ENCODE measurements at regions not wholly inside any gene's neighbourhood (a gene's known extent, or its start where the extent isn't known, plus 50 kb on each side); places are given as distances from the start of the nearest gene placed in this dataset.

GRCh38 chr10:78205457-78206016 is 171.9 kb downstream of the RPS24 start:
- H3K4me3 ChIP-seq (ENCODE audit: low read depth, low read length), result no peak overlapping the region
- no peaks in the 10 kb centered on the region for H3K36me3 ChIP-seq
- H3K4me1 ChIP-seq, result peaks cover 10% of the 10 kb centered on the region
- no peak for TF ChIP-seq CTCF (IDR thresholded peaks at IDR 0.05; ENCODE audit: low read depth, low read length)
- no peak for DNase-seq
- H3K27me3 ChIP-seq, result no peaks in the 10 kb centered on the region
- H3K9me3 ChIP-seq, result no peaks in the 10 kb centered on the region

GRCh38 chr10:78207216-78207615 is 173.6 kb downstream of the RPS24 start:
- Histone ChIP-seq H3K36me3 (no peaks in the 10 kb centered on the region), H3K9me3 (no peaks in the 10 kb centered on the region), H3K4me3 (ENCODE audit: low read depth, low read length) (no peak overlapping the region), H3K4me1 (peaks cover 18% of the 10 kb centered on the region), H3K27me3 (no peaks in the 10 kb centered on the region)
- no peak for TF ChIP-seq CTCF (IDR thresholded peaks at IDR 0.05; ENCODE audit: low read depth, low read length)
- no peak for DNase-seq

DNA sequence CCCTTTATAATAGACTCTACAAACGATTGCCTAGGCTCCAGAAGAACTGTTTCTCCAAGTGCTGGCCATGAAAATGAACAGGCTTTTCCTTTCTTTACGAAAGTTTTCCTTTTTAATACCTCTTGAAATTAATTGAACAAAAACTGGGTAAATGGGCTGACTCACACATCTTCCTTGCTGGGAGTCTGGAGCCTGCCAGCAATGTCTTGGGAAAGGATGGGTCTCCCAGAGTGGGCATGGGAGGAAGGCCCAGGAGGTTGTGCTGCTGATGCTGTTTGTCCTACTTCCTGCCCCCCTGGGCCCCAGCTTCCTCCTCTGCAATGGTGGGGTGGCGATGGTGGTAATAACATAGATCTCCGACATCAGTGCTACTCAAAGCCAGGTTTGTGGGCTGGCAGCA is 174.1 kb downstream of the RPS24 start:
- no peak for TF ChIP-seq CTCF (IDR thresholded peaks at IDR 0.05; ENCODE audit: low read depth, low read length)
- Histone ChIP-seq H3K27me3 (no peaks in the 10 kb centered on the region), H3K9me3 (no peaks in the 10 kb centered on the region), H3K4me1 (peaks cover 24% of the 10 kb centered on the region), H3K4me3 (ENCODE audit: low read depth, low read length) (no peak overlapping the region), H3K36me3 (no peaks in the 10 kb centered on the region)
- DNase-seq, result no peak

- peaks cover 19% of the 10 kb centered on the region for H3K4me1 ChIP-seq
- H3K9me3 ChIP-seq, result no peaks in the 10 kb centered on the region
- no peak overlapping the region for H3K4me3 ChIP-seq (ENCODE audit: low read depth, low read length)
- no peak for TF ChIP-seq CTCF (IDR thresholded peaks at IDR 0.05; ENCODE audit: low read depth, low read length)
- H3K36me3 ChIP-seq, result no peaks in the 10 kb centered on the region
- H3K27me3 ChIP-seq, result no peaks in the 10 kb centered on the region
- no peak for DNase-seq
These were observed 176.3 kb downstream of the RPS24 start for GRCh38 chr10:78209970-78210369.

DNA sequence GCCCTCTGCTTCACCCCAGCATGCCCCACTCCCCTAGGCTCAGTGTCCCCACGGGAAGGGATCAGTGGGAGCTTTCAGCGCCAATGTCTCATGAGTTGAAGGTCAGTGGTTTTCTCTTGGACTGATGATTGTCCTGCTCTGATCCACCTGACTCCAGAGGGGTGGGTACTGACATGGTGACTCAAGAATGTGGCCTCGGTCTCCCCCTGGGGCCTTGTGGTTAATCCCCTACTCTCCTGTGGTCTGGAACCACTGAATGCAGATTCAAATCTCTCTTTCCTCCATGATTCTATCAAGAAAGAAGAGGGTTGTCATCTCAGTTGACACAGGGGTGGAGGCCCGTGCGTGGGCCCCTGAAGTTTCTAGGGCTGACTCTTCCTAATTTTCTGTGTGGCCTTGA is 176.9 kb downstream of the RPS24 start:
- Histone ChIP-seq H3K9me3 (no peaks in the 10 kb centered on the region), H3K27me3 (no peaks in the 10 kb centered on the region), H3K4me3 (ENCODE audit: low read depth, low read length) (no peak overlapping the region), H3K4me1 (peaks cover 17% of the 10 kb centered on the region), H3K36me3 (no peaks in the 10 kb centered on the region)
- no peak for TF ChIP-seq CTCF (IDR thresholded peaks at IDR 0.05; ENCODE audit: low read depth, low read length)
- no peak for DNase-seq

- H3K4me1 ChIP-seq, result peaks cover 17% of the 10 kb centered on the region
These were observed 177.3 kb downstream of the RPS24 start for GRCh38 chr10:78210976-78211375.

More at GRCh38 chr10:78210976-78211375, 177.3 kb downstream of the RPS24 start:
- no peak for TF ChIP-seq CTCF (IDR thresholded peaks at IDR 0.05; ENCODE audit: low read depth, low read length)
- Histone ChIP-seq H3K9me3 (no peaks in the 10 kb centered on the region), H3K36me3 (no peaks in the 10 kb centered on the region), H3K4me3 (ENCODE audit: low read depth, low read length) (no peak overlapping the region), H3K27me3 (no peaks in the 10 kb centered on the region)
- DNase-seq, result no peak
